Astrocyte (in vitro differentiated cells and primary cell): ENCODE measurements at regions not wholly inside any gene's neighbourhood (a gene's known extent, or its start where the extent isn't known, plus 50 kb on each side); places are given as distances from the start of the nearest gene placed in this dataset.
"Not testable (repeated sequence)": the region's sequence is repeated elsewhere in the genome, so short reads cannot be mapped to it uniquely, and the experiment has no call there.

ENCODE experiments used
- DNase-seq: peaks from one replicate; pipeline ENCODE4 v3.0.0-alpha.2; 2010; ENCODE audit warnings: low read depth
- FAIRE-seq: peaks from 2 replicates; lab custom pipeline; 2011; peaks lifted over from hg19 to GRCh38; lab: Jason Lieb, UNC
- H2AFZ ChIP-seq: 2 replicates; pipeline ENCODE4 v1.6.0; 2012; ENCODE audit warnings: low read depth, low read length, inconsistent platforms
- H3K27ac ChIP-seq: 2 replicates; pipeline ENCODE4 v1.5.1; 2011; ENCODE audit warnings: low read depth, low read length, inconsistent platforms
- H3K27me3 ChIP-seq: 2 replicates; pipeline ENCODE4 v1.6.0; 2011; ENCODE audit warnings: low read length, inconsistent platforms; ENCODE audit not compliant: insufficient read depth
- H3K36me3 ChIP-seq: 2 replicates; pipeline ENCODE4 v1.5.1; 2011; ENCODE audit warnings: low read length, inconsistent platforms; ENCODE audit not compliant: insufficient read depth
- H3K4me1 ChIP-seq: 2 replicates; pipeline ENCODE4 v1.5.1; 2011; ENCODE audit warnings: low read length, inconsistent platforms; ENCODE audit not compliant: insufficient read depth
- H3K4me2 ChIP-seq: 2 replicates; pipeline ENCODE4 v1.6.0; 2012; ENCODE audit warnings: low read length, inconsistent platforms
- H3K4me3 ChIP-seq: 2 replicates; pipeline ENCODE4 v1.5.1; 2011; ENCODE audit warnings: low read depth, mild to moderate bottlenecking, low read length, inconsistent platforms; ENCODE audit not compliant: insufficient read depth
- H3K79me2 ChIP-seq: 2 replicates; pipeline ENCODE4 v1.6.0; 2012; ENCODE audit warnings: mild to moderate bottlenecking, low read length, inconsistent platforms; ENCODE audit not compliant: insufficient read depth
- H3K9ac ChIP-seq: 2 replicates; pipeline ENCODE4 v1.6.0; 2012; ENCODE audit warnings: mild to moderate bottlenecking, low read length, inconsistent platforms
- H3K9me3 ChIP-seq: 2 replicates; pipeline ENCODE4 v1.5.1; 2012; ENCODE audit warnings: low read depth, mild to moderate bottlenecking, low read length, inconsistent platforms; ENCODE audit not compliant: insufficient read depth
- H4K20me1 ChIP-seq: 2 replicates; pipeline ENCODE4 v1.6.0; 2012; ENCODE audit warnings: low read length, inconsistent platforms; ENCODE audit not compliant: insufficient read depth
- H3K27ac Mint-ChIP-seq: one replicate; pipeline ENCODE4 v1.8.0; 2021; ENCODE audit warnings: mild to moderate bottlenecking, mixed read lengths; ENCODE audit not compliant: unreplicated experiment
- H3K27me3 Mint-ChIP-seq: one replicate; pipeline ENCODE4 v1.8.0; 2021; ENCODE audit warnings: low read depth, mixed read lengths; ENCODE audit not compliant: unreplicated experiment
- H3K36me3 Mint-ChIP-seq: one replicate; pipeline ENCODE4 v1.8.0; 2021; ENCODE audit warnings: low read depth, mixed read lengths; ENCODE audit not compliant: unreplicated experiment
- H3K4me1 Mint-ChIP-seq: one replicate; pipeline ENCODE4 v1.8.0; 2021; ENCODE audit warnings: low read depth, mixed read lengths; ENCODE audit not compliant: unreplicated experiment
- H3K4me3 Mint-ChIP-seq: one replicate; pipeline ENCODE4 v1.8.0; 2021; ENCODE audit warnings: mild to moderate bottlenecking, moderate library complexity, mixed read lengths; ENCODE audit not compliant: unreplicated experiment
- H3K9me3 Mint-ChIP-seq: one replicate; pipeline ENCODE4 v1.8.0; 2021; ENCODE audit warnings: mild to moderate bottlenecking, mixed read lengths; ENCODE audit not compliant: unreplicated experiment
- EZH2 ChIP-seq: IDR thresholded peaks from 2 replicates; pipeline ENCODE4 v1.6.1; 2012; ENCODE audit warnings: mild to moderate bottlenecking, low read length, inconsistent platforms; ENCODE audit not compliant: insufficient read depth
- TF ChIP-seq, protein P1 (sequence below): IDR thresholded peaks from 2 replicates; pipeline ENCODE4 v1.5.1; 2011; ENCODE audit warnings: low read depth, mild to moderate bottlenecking, inconsistent platforms, low read length, moderate library complexity; ENCODE audit not compliant: insufficient read depth

DNA sequence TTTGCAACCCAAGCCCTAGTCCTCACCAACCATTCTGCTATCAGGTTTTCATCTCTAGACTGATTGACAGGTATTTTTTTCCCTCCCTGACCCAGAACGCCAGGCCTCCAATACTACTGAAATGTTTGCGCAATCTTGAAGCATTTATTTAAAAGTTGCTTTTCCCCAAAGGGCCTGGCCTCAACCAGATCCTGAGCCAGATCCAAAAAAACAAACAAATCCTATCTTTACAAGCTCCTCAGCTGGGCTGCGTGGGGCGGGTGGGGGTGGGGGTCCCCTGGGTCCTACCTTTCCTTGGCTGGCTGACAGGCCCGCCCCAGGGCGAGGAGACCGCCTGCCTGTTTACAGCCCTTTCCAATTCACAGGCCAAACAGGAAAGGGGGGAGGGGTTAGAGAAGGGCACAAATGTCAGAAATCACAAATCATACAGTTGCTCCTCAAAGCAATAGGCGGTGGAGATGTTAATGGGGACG lies 98.8 kb downstream of the FOXD2 start:
- H3K79me2 ChIP-seq: no peaks in the 10 kb centered on the region
- H3K4me3 Mint-ChIP-seq: no peak overlapping the region
- DNase-seq (no peak), FAIRE-seq (no peak)
- peaks cover 13% of the 10 kb centered on the region for H3K27me3 ChIP-seq
- no peak overlapping the region for H3K4me2 ChIP-seq
- H3K36me3 ChIP-seq: no peaks in the 10 kb centered on the region
- H4K20me1 ChIP-seq: no peaks in the 10 kb centered on the region
- H3K9me3 ChIP-seq: no peaks in the 10 kb centered on the region
- H3K4me3 ChIP-seq: no peak overlapping the region
- H3K9me3 Mint-ChIP-seq: peaks cover 8% of the 10 kb centered on the region
- no peak overlapping the region for H3K27ac ChIP-seq
- H3K27ac Mint-ChIP-seq: no peak overlapping the region
- H3K4me1 ChIP-seq: peaks cover 6% of the 10 kb centered on the region
- no peak for TF ChIP-seq EZH2
- TF ChIP-seq, protein P1, sequence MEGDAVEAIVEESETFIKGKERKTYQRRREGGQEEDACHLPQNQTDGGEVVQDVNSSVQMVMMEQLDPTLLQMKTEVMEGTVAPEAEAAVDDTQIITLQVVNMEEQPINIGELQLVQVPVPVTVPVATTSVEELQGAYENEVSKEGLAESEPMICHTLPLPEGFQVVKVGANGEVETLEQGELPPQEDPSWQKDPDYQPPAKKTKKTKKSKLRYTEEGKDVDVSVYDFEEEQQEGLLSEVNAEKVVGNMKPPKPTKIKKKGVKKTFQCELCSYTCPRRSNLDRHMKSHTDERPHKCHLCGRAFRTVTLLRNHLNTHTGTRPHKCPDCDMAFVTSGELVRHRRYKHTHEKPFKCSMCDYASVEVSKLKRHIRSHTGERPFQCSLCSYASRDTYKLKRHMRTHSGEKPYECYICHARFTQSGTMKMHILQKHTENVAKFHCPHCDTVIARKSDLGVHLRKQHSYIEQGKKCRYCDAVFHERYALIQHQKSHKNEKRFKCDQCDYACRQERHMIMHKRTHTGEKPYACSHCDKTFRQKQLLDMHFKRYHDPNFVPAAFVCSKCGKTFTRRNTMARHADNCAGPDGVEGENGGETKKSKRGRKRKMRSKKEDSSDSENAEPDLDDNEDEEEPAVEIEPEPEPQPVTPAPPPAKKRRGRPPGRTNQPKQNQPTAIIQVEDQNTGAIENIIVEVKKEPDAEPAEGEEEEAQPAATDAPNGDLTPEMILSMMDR: no peak
- H3K9ac ChIP-seq: no peak overlapping the region
- peaks cover 2% of the 10 kb centered on the region for H3K4me1 Mint-ChIP-seq
- no peak overlapping the region for H2AFZ ChIP-seq
- H3K27me3 Mint-ChIP-seq: peaks cover 43% of the 10 kb centered on the region
- H3K36me3 Mint-ChIP-seq: peaks cover 2% of the 10 kb centered on the region

DNA sequence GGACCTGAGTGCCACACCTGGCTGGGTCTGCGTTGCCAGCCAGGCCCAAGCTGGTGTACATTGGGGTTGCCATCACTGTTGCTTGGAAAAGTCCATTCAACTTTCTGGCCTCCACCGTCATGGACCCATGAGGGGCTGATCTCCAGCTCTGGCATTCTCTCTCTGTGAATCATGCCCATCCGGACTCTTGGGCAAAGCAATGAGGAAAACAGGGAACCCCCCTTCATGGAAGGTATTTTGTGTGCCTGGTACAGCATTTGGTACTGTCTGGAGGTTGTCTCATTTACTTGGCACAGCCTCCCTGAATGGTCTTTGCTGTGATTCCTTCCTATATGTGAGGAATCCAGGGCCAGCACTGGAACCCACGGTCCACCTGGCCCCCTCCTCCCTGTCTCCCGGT lies 99.4 kb downstream of the FOXD2 start:
- Histone ChIP-seq H3K4me2 (no peak overlapping the region), H3K27ac (no peak overlapping the region), H3K9me3 (no peaks in the 10 kb centered on the region), H3K4me3 (no peak overlapping the region), H4K20me1 (no peaks in the 10 kb centered on the region), H3K36me3 (no peaks in the 10 kb centered on the region), H3K4me1 (peaks cover 6% of the 10 kb centered on the region), H3K79me2 (no peaks in the 10 kb centered on the region), H3K27me3 (peaks cover 13% of the 10 kb centered on the region), H2AFZ (no peak overlapping the region), H3K9ac (no peak overlapping the region)
- TF ChIP-seq EZH2: no peak
- TF ChIP-seq, protein P1: no peak
- H3K9me3 Mint-ChIP-seq: peaks cover 14% of the 10 kb centered on the region
- H3K36me3 Mint-ChIP-seq: peaks cover 2% of the 10 kb centered on the region
- FAIRE-seq (no peak), DNase-seq (no peak)
- no peak overlapping the region for H3K4me3 Mint-ChIP-seq
- no peak overlapping the region for H3K27ac Mint-ChIP-seq
- peaks cover 2% of the 10 kb centered on the region for H3K4me1 Mint-ChIP-seq
- H3K27me3 Mint-ChIP-seq: peaks cover 46% of the 10 kb centered on the region

DNA sequence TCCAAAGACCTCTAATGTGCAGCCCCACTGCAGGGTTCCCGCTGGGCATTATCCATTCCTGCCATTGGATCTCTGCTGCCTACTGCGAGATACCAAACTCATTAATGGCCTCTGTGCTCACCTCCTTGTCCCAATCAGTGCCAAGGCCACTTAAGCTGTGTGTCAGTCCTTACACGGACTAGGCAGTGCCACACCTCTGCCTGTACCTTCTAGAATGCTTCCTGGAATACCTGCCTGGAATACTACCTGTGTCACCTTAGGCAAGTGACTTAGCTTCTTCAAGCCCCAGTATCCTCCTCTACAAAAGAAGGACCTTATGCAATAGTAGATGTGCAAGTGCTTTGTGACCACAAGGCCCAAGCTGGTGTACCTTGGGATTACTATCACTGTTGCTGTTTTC lies 100.1 kb downstream of the FOXD2 start:
- Histone ChIP-seq H4K20me1 (no peaks in the 10 kb centered on the region), H2AFZ (no peak overlapping the region), H3K9me3 (no peaks in the 10 kb centered on the region), H3K9ac (no peak overlapping the region), H3K27me3 (peaks cover 13% of the 10 kb centered on the region), H3K4me3 (no peak overlapping the region), H3K79me2 (no peaks in the 10 kb centered on the region), H3K4me2 (no peak overlapping the region), H3K4me1 (peaks cover 6% of the 10 kb centered on the region), H3K27ac (no peak overlapping the region), H3K36me3 (no peaks in the 10 kb centered on the region)
- no peak for TF ChIP-seq EZH2
- TF ChIP-seq, protein P1: no peak
- FAIRE-seq: no peak
- peaks cover 14% of the 10 kb centered on the region for H3K9me3 Mint-ChIP-seq
- H3K27me3 Mint-ChIP-seq: peaks cover 44% of the 10 kb centered on the region
- H3K4me1 Mint-ChIP-seq: peaks cover 2% of the 10 kb centered on the region
- H3K27ac Mint-ChIP-seq: no peak overlapping the region
- H3K36me3 Mint-ChIP-seq: peaks cover 2% of the 10 kb centered on the region
- DNase-seq: no peak
- H3K4me3 Mint-ChIP-seq: no peak overlapping the region

DNA sequence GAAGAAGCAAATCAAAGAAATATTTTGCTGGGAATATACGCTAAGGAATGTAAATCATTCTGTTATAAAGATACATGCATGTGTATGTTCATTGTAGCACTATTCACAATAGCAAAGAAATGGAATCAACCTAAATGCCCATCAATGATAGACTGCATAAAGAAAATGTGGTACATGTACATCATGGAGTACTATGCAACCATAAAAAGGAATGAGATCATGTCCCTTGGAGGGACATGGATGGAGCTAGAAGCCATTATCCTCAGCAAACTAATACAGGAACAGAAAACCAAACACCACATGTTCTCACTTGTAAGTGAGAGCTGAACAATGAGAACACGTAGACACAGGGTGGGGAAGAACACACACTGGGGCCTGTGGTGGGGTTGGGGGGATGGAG lies 100.7 kb downstream of the FOXD2 start:
- H3K27ac ChIP-seq, H3K4me3 ChIP-seq, FAIRE-seq, H2AFZ ChIP-seq, DNase-seq, H3K36me3 Mint-ChIP-seq, H3K4me1 ChIP-seq, H3K79me2 ChIP-seq, H3K27ac Mint-ChIP-seq, H3K9ac ChIP-seq, H3K4me1 Mint-ChIP-seq, H3K36me3 ChIP-seq, H3K9me3 ChIP-seq, H4K20me1 ChIP-seq, H3K4me2 ChIP-seq, H3K4me3 Mint-ChIP-seq: not testable (repeated sequence)
- Mint-ChIP-seq H3K27me3 (peaks cover 42% of the 10 kb centered on the region), H3K9me3 (peaks cover 14% of the 10 kb centered on the region)
- H3K27me3 ChIP-seq: peaks cover 13% of the 10 kb centered on the region
